A549 (cell line): ENCODE measurements at regions not wholly inside any gene's neighbourhood (a gene's known extent, or its start where the extent isn't known, plus 50 kb on each side); places are given as distances from the start of the nearest gene placed in this dataset.

ENCODE experiments used
- ATAC-seq, 2 experiments: fragments of 200-7000 bp in 1 of 2; fragments of >200 bp in 1 of 2; cut with Nextera tagmentation in 1 of 2; cut with Tn5 transposase in 1 of 2; 3 replicates each; pipeline versions ENCODE4 v1.8.0 to v1.9.1; 2018 to 2020; ENCODE audit warnings: mild to moderate bottlenecking in 1 of 2, moderate library complexity in 1 of 2
- CTCF ChIA-PET: fragments of 300-600 bp; sonication (Branson Sonifier 250); formaldehyde crosslinking; extraction: SDS; loops from one replicate; lab custom pipeline; 2021; ENCODE audit warnings: antibody characterized with exemption, inconsistent platforms; lab: Yijun Ruan, JAX
- POLR2A ChIA-PET: fragments of 350-600 bp; formaldehyde crosslinking; extraction: SDS; loops from one replicate; lab custom pipeline; 2021; ENCODE audit warnings: antibody characterized with exemption, inconsistent platforms; lab: Yijun Ruan, JAX
- DNase-seq, 2 experiments: peaks; one replicate each; pipeline versions ENCODE4 v3.0.0 to v3.0.0-alpha.2; 2011 to 2016; ENCODE audit warnings: low read depth in 1 of 2, low spot score in 1 of 2
- FAIRE-seq: peaks from 2 replicates; lab custom pipeline; 2011; peaks lifted over from hg19 to GRCh38; lab: Jason Lieb, UNC
- H3K27ac ChIP-seq, 2 experiments: fragments of >200 bp; sonication (Bioruptor Twin); formaldehyde crosslinking; 3 replicates each; pipeline ENCODE4 v1.5.1; 2016 to 2017
- H3K4me1 ChIP-seq: fragments of >200 bp; sonication (Bioruptor Twin); formaldehyde crosslinking; 3 replicates; pipeline ENCODE4 v1.6.1; 2016
- H3K4me2 ChIP-seq: fragments of >200 bp; sonication (Bioruptor Twin); formaldehyde crosslinking; 3 replicates; pipeline ENCODE4 v1.6.1; 2016
- H3K4me3 ChIP-seq: fragments of >200 bp; sonication (Bioruptor Twin); formaldehyde crosslinking; 3 replicates; pipeline ENCODE4 v1.5.1; 2016
- H3K9me3 ChIP-seq: fragments of >200 bp; sonication (Bioruptor Twin); formaldehyde crosslinking; 3 replicates; pipeline ENCODE4 v1.6.1; 2016
- BCL3 ChIP-seq: fragments of >200 bp; sonication (Bioruptor Twin); formaldehyde crosslinking; IDR thresholded peaks from 3 replicates; pipeline ENCODE4 v1.6.1; 2016
- CHD2 ChIP-seq: fragments of 150-350 bp; IDR thresholded peaks from 2 replicates; pipeline ENCODE4 v1.6.1; 2014; ENCODE audit warnings: low read length; ENCODE audit not compliant: partially characterized antibody
- CHD4 ChIP-seq: fragments of 200-600 bp; sonication (generic); IDR thresholded peaks from 2 replicates; pipeline ENCODE4 v1.6.1; 2016; ENCODE audit warnings: antibody characterized with exemption, mild to moderate bottlenecking, borderline replicate concordance
- E2F6 ChIP-seq: IDR thresholded peaks from 2 replicates; pipeline ENCODE4 v1.6.1; 2012; ENCODE audit warnings: low read depth, borderline replicate concordance
- EHF ChIP-seq: fragments of 250-450 bp; sonication (Bioruptor Pico); IDR thresholded peaks from 2 replicates; pipeline ENCODE4 v1.5.0; 2020; ENCODE audit warnings: mild to moderate bottlenecking
- ESRRA ChIP-seq: fragments of 150-350 bp; IDR thresholded peaks from 2 replicates; pipeline ENCODE4 v1.6.1; 2014; ENCODE audit warnings: mild to moderate bottlenecking, low read length, borderline replicate concordance
- FOSB ChIP-seq: fragments of 250-450 bp; sonication (Bioruptor Pico); IDR thresholded peaks from 2 replicates; pipeline ENCODE4 v1.5.0; 2020; ENCODE audit warnings: mild to moderate bottlenecking, moderate library complexity
- FOSL2 ChIP-seq, 2 experiments: fragments of 450-650 bp in 1 of 2; fragments of >200 bp in 1 of 2; sonication (Bioruptor Twin) in 1 of 2; formaldehyde crosslinking; IDR thresholded peaks; 2 replicates each; pipeline versions ENCODE4 v1.5.0 to v1.6.1; 2016 to 2020; ENCODE audit warnings: mild to moderate bottlenecking in 1 of 2, moderate library complexity in 1 of 2
- GATA3 ChIP-seq: IDR thresholded peaks from 2 replicates; pipeline ENCODE4 v1.6.1; 2012; ENCODE audit warnings: borderline replicate concordance
- HMGXB4 ChIP-seq: fragments of 250-450 bp; sonication (Bioruptor Pico); IDR thresholded peaks from 2 replicates; pipeline ENCODE4 v1.5.0; 2021; ENCODE audit warnings: mild to moderate bottlenecking, moderate library complexity, borderline replicate concordance
- HOXB5 ChIP-seq: fragments of 250-450 bp; sonication (Bioruptor Pico); IDR thresholded peaks from 2 replicates; pipeline ENCODE4 v1.5.0; 2020; ENCODE audit warnings: mild to moderate bottlenecking, moderate library complexity
- JUN ChIP-seq, 2 experiments: fragments of >200 bp; sonication (Bioruptor Twin); formaldehyde crosslinking; IDR thresholded peaks; 2 replicates in 1 of 2; 3 replicates in 1 of 2; pipeline ENCODE4 v1.6.1; 2016 to 2017
- MYC ChIP-seq: IDR thresholded peaks from 2 replicates; pipeline ENCODE4 v1.6.1; 2012; ENCODE audit warnings: mild to moderate bottlenecking, inconsistent platforms, low read length, improper control_type of control experiment, borderline replicate concordance
- NFE2L2 ChIP-seq: fragments of 150-350 bp; conservative IDR thresholded peaks from 2 replicates; pipeline ENCODE4 v1.6.1; 2014; ENCODE audit warnings: low read length
- POLR2AphosphoS2 ChIP-seq: conservative IDR thresholded peaks from 2 replicates; pipeline ENCODE4 v1.6.1; 2012; ENCODE audit warnings: low read length, improper control_type of control experiment, inconsistent platforms
- RARB ChIP-seq: fragments of 250-450 bp; sonication (Bioruptor Pico); IDR thresholded peaks from 2 replicates; pipeline ENCODE4 v1.8.0; 2021; ENCODE audit warnings: mild to moderate bottlenecking, moderate library complexity
- RFX5 ChIP-seq: fragments of 450-650 bp; IDR thresholded peaks from 2 replicates; pipeline ENCODE4 v1.7.1; 2014; ENCODE audit warnings: antibody characterized with exemption, mild to moderate bottlenecking, moderate library complexity
- RNF2 ChIP-seq: fragments of 200-600 bp; sonication (generic); IDR thresholded peaks from 2 replicates; pipeline ENCODE4 v1.6.1; 2016; ENCODE audit warnings: low read depth, mild to moderate bottlenecking, antibody characterized with exemption, moderate library complexity, borderline replicate concordance
- SMC3 ChIP-seq: fragments of >200 bp; sonication (Bioruptor Twin); formaldehyde crosslinking; IDR thresholded peaks from 3 replicates; pipeline ENCODE4 v1.6.1; 2018; ENCODE audit warnings: inconsistent platforms
- SREBF2 ChIP-seq: fragments of 450-650 bp; IDR thresholded peaks from 2 replicates; pipeline ENCODE4 v1.6.1; 2014; ENCODE audit warnings: mild to moderate bottlenecking, moderate library complexity
- TFCP2L1 ChIP-seq: fragments of 250-450 bp; sonication (Bioruptor Pico); IDR thresholded peaks from 2 replicates; pipeline ENCODE4 v1.5.0; 2021; ENCODE audit warnings: mild to moderate bottlenecking
- USF2 ChIP-seq: fragments of 450-650 bp; IDR thresholded peaks from 2 replicates; pipeline ENCODE4 v1.6.1; 2014; ENCODE audit warnings: antibody characterized with exemption
- ZFP36 ChIP-seq: fragments of 450-650 bp; IDR thresholded peaks from 2 replicates; pipeline ENCODE4 v1.6.1; 2014; ENCODE audit warnings: borderline replicate concordance; ENCODE audit not compliant: partially characterized antibody
- ZNF302 ChIP-seq: fragments of 250-450 bp; sonication (Bioruptor Pico); IDR thresholded peaks from 2 replicates; pipeline ENCODE4 v1.9.0; 2021; ENCODE audit warnings: inconsistent platforms, mild to moderate bottlenecking, moderate library complexity
- ZSCAN20 ChIP-seq: fragments of 250-450 bp; sonication (Bioruptor Pico); IDR thresholded peaks from 2 replicates; pipeline ENCODE4 v1.8.0; 2022; ENCODE audit warnings: mild to moderate bottlenecking, moderate library complexity
- WGBS: methylation state at CpG from one replicate; pipeline ENCODE4 v1.1.6; 2017; ENCODE audit errors: missing lambda C conversion rate; 5-methylcytosine and 5-hydroxymethylcytosine counted together

GRCh38 chr12:62146318-62146717 lies 113.9 kb upstream of the USP15 start:
- ATAC-seq (no peak), FAIRE-seq (no peak), DNase-seq (no peak)
- Histone ChIP-seq H3K27ac (no peak overlapping the region), H3K4me2 (no peak overlapping the region), H3K4me3 (no peak overlapping the region), H3K9me3 (no peaks in the 10 kb centered on the region), H3K4me1 (no peaks in the 10 kb centered on the region)
- POLR2A ChIA-PET: no interaction called here
- TF ChIP-seq FOSL2 (IDR thresholded peaks at IDR 0.05) (no peak), FOSL2 (CRISPR knock-in tag; IDR thresholded peaks at IDR 0.05) (no peak), E2F6 (no peak)
- 12% methylated on average over 3 of the region's 3 CpGs for WGBS
- CTCF ChIA-PET: interaction anchor here (1.1 kb wide), 1 partner anchor 23 kb away, joined by 3 read pairs; no protein-coding TSS in a partner anchor

- ChIA-PET POLR2A (no interaction called here), CTCF (no interaction called here)
- H3K4me2 ChIP-seq: no peak overlapping the region
- no peak for DNase-seq
- H3K4me1 ChIP-seq: no peaks in the 10 kb centered on the region
- ATAC-seq: no peak
- H3K9me3 ChIP-seq: no peaks in the 10 kb centered on the region
- no peak for FAIRE-seq
- no peak overlapping the region for H3K27ac ChIP-seq
- no peak overlapping the region for H3K4me3 ChIP-seq
- TF ChIP-seq ZNF302 (CRISPR knock-in tag) (no peak), JUN (IDR thresholded peaks at IDR 0.05) (no peak), GATA3 (no peak), FOSB (no peak), NFE2L2 (no peak), CHD4 (no peak), HMGXB4 (CRISPR knock-in tag) (no peak)
These were observed 102.2 kb upstream of the USP15 start for GRCh38 chr12:62158013-62158412.

GRCh38 chr12:62158461-62159360 lies 101.5 kb upstream of the USP15 start:
- no peak overlapping the region for H3K27ac ChIP-seq
- H3K4me2 ChIP-seq: no peak overlapping the region
- POLR2A ChIA-PET: no interaction called here
- ATAC-seq: no peak
- 16% methylated on average over 5 of the region's 5 CpGs for WGBS
- no peak overlapping the region for H3K4me3 ChIP-seq
- no peak for TF ChIP-seq USF2
- TF ChIP-seq POLR2AphosphoS2: no peak
- TF ChIP-seq FOSL2 (IDR thresholded peaks at IDR 0.05): no peak
- TF ChIP-seq FOSL2 (CRISPR knock-in tag; IDR thresholded peaks at IDR 0.05): no peak
- TF ChIP-seq MYC: no peak
- TF ChIP-seq CHD2: no peak
- TF ChIP-seq SMC3: no peak
- TF ChIP-seq ZSCAN20: no peak
- TF ChIP-seq TFCP2L1 (CRISPR knock-in tag): no peak
- TF ChIP-seq ZFP36: no peak
- TF ChIP-seq BCL3: no peak
- no peak for TF ChIP-seq RFX5
- TF ChIP-seq FOSB: no peak
- no peak for TF ChIP-seq RARB
- TF ChIP-seq ESRRA: no peak
- TF ChIP-seq HMGXB4 (CRISPR knock-in tag): no peak
- TF ChIP-seq HOXB5 (CRISPR knock-in tag): no peak
- TF ChIP-seq SREBF2: no peak
- no peak for TF ChIP-seq EHF (CRISPR knock-in tag)
- TF ChIP-seq E2F6: no peak
- no peak for TF ChIP-seq RNF2
- CTCF ChIA-PET: no interaction called here
- no peaks in the 10 kb centered on the region for H3K4me1 ChIP-seq
- DNase-seq: no peak
- H3K9me3 ChIP-seq: no peaks in the 10 kb centered on the region
- no peak for FAIRE-seq
